Upper lobe of left lung (tissue), 6 donors: ENCODE measurements at regions not wholly inside any gene's neighbourhood (a gene's known extent, or its start where the extent isn't known, plus 50 kb on each side); places are given as distances from the start of the nearest gene placed in this dataset.

Source experiments
- ATAC-seq, 2 donors: fragments of 200-7000 bp; cut with Tn5 transposase; one replicate each; pipeline ENCODE4 v1.9.1; 2022; ENCODE audit warnings: mild to moderate bottlenecking in 2 of 2, moderate library complexity in 2 of 2; ENCODE audit not compliant: low FRiP score in 2 of 2
- DNase-seq, 2 donors: peaks; one replicate each; pipeline ENCODE4 v3.0.0-alpha.2; 2019 to 2020
- H3K27ac ChIP-seq, 4 donors: fragments of 200-600 bp; sonication (generic); one replicate each; pipeline ENCODE4 v1.5.1; 2016 to 2019
- H3K27me3 ChIP-seq, 4 donors: fragments of 200-600 bp; sonication (generic); one replicate each; pipeline ENCODE4 v1.5.1; 2017 to 2019
- H3K36me3 ChIP-seq, 4 donors: fragments of 200-600 bp; sonication (generic); one replicate each; pipeline ENCODE4 v1.5.1; 2016 to 2019
- H3K4me1 ChIP-seq, 4 donors: fragments of 200-600 bp; sonication (generic); one replicate each; pipeline ENCODE4 v1.5.1; 2018 to 2019
- H3K4me3 ChIP-seq, 4 donors: fragments of 200-600 bp; sonication (generic); one replicate each; pipeline ENCODE4 v1.5.1; 2017 to 2019; ENCODE audit warnings: mild to moderate bottlenecking in 2 of 4, moderate library complexity in 1 of 4
- H3K9me3 ChIP-seq, 4 donors: fragments of 200-600 bp; sonication (generic); one replicate each; pipeline ENCODE4 v1.5.1; 2018 to 2019
- CTCF ChIP-seq, 6 experiments: fragments of 450-650 bp in 4 of 6; fragments of 200-600 bp in 2 of 6; sonication (generic) in 2 of 6; IDR thresholded peaks; one replicate each; pipeline ENCODE4 v1.5.1; 2016 to 2019; ENCODE audit warnings: antibody characterized with exemption in 6 of 6
- EP300 ChIP-seq, 4 donors: sonication (generic); formaldehyde crosslinking; IDR thresholded peaks; one replicate each; pipeline ENCODE4 v1.5.1; 2017; ENCODE audit warnings: antibody characterized with exemption in 4 of 4, control low read depth in 2 of 4
- POLR2A ChIP-seq, 4 donors: fragments of 450-650 bp; IDR thresholded peaks; one replicate each; pipeline ENCODE4 v1.5.1; 2016 to 2017; ENCODE audit warnings: antibody characterized with exemption in 4 of 4, mild to moderate bottlenecking in 2 of 4
- POLR2AphosphoS5 ChIP-seq, 2 donors: sonication (generic); formaldehyde crosslinking; IDR thresholded peaks; one replicate each; pipeline ENCODE4 v1.5.1; 2017; ENCODE audit warnings: antibody characterized with exemption in 2 of 2
- WGBS, 2 donors: methylation state at CpG; one replicate each; pipeline ENCODE4 v1.1.5; 2017 to 2018; 5-methylcytosine and 5-hydroxymethylcytosine counted together
- donor health status: DM: no; HTN: no; CAD: no; lungs with moderate emphysema.
- donor health status: DM: no; HTN: yes; CAD: no; lungs with severe emphysema.

GRCh38 chr6:44606504-44606903, 219.0 kb downstream of the CDC5L start:
- Histone ChIP-seq H3K4me1 (no peaks in the 10 kb centered on the region), H3K4me3 (no peak overlapping the region), H3K36me3 (no peaks in the 10 kb centered on the region), H3K9me3 (no peaks in the 10 kb centered on the region), H3K27ac (no peak overlapping the region), H3K27me3 (no peaks in the 10 kb centered on the region)
- DNase-seq (no peak), ATAC-seq (no peak)
- 69 to 88% methylated on average over 5 to 8 of the region's 8 CpGs for WGBS, 2 donors
- TF ChIP-seq CTCF (IDR thresholded peaks at IDR 0.05) (no peak), EP300 (IDR thresholded peaks at IDR 0.05) (no peak), POLR2A (IDR thresholded peaks at IDR 0.05) (no peak), POLR2AphosphoS5 (IDR thresholded peaks at IDR 0.05) (no peak)

- H3K36me3 ChIP-seq = no peaks in the 10 kb centered on the region
- no peak overlapping the region for H3K27ac ChIP-seq
- no peaks in the 10 kb centered on the region for H3K27me3 ChIP-seq
- no peaks in the 10 kb centered on the region for H3K9me3 ChIP-seq
- H3K4me3 ChIP-seq = no peak overlapping the region
- TF ChIP-seq EP300 (IDR thresholded peaks at IDR 0.05) = no peak
- TF ChIP-seq POLR2A (IDR thresholded peaks at IDR 0.05) = no peak
- TF ChIP-seq CTCF (IDR thresholded peaks at IDR 0.05) = no peak
- TF ChIP-seq POLR2AphosphoS5 (IDR thresholded peaks at IDR 0.05) = no peak
- H3K4me1 ChIP-seq = no peaks in the 10 kb centered on the region
- no peak for DNase-seq
- no peak for ATAC-seq
- WGBS, 2 donors = 87 to 89% methylated on average over 6 of the region's 6 CpGs
These were observed 219.5 kb downstream of the CDC5L start for GRCh38 chr6:44606976-44607375.

- no peak overlapping the region for H3K27ac ChIP-seq
- H3K4me3 ChIP-seq = no peak overlapping the region
- no peak for DNase-seq
- no peaks in the 10 kb centered on the region for H3K9me3 ChIP-seq
- no peaks in the 10 kb centered on the region for H3K27me3 ChIP-seq
- H3K36me3 ChIP-seq = no peaks in the 10 kb centered on the region
- 91 to 96% methylated on average over 4 of the region's 4 CpGs for WGBS, 2 donors
- H3K4me1 ChIP-seq = no peaks in the 10 kb centered on the region
- no peak for ATAC-seq
- TF ChIP-seq POLR2AphosphoS5 (IDR thresholded peaks at IDR 0.05) (no peak), CTCF (IDR thresholded peaks at IDR 0.05) (no peak), POLR2A (IDR thresholded peaks at IDR 0.05) (no peak), EP300 (IDR thresholded peaks at IDR 0.05) (no peak)
These were observed 220.7 kb downstream of the CDC5L start for GRCh38 chr6:44608175-44608574.

- WGBS, 2 donors = 88 to 100% methylated on average over 1 of the region's 1 CpG
- H3K4me1 ChIP-seq = no peaks in the 10 kb centered on the region
- no peaks in the 10 kb centered on the region for H3K36me3 ChIP-seq
- H3K4me3 ChIP-seq = no peak overlapping the region
- TF ChIP-seq POLR2AphosphoS5 (IDR thresholded peaks at IDR 0.05) (no peak), CTCF (IDR thresholded peaks at IDR 0.05) (no peak), POLR2A (IDR thresholded peaks at IDR 0.05) (no peak), EP300 (IDR thresholded peaks at IDR 0.05) (no peak)
- no peaks in the 10 kb centered on the region for H3K9me3 ChIP-seq
- H3K27ac ChIP-seq = no peak overlapping the region
- H3K27me3 ChIP-seq = no peaks in the 10 kb centered on the region
- ATAC-seq = no peak
- DNase-seq = no peak
These were observed 221.6 kb downstream of the CDC5L start for GRCh38 chr6:44609051-44609612.

- H3K27me3 ChIP-seq = no peaks in the 10 kb centered on the region
- TF ChIP-seq CTCF (IDR thresholded peaks at IDR 0.05) (no peak), POLR2A (IDR thresholded peaks at IDR 0.05) (no peak), EP300 (IDR thresholded peaks at IDR 0.05) (no peak), POLR2AphosphoS5 (IDR thresholded peaks at IDR 0.05) (no peak)
- 83 to 95% methylated on average over 3 of the region's 3 CpGs for WGBS, 2 donors
- H3K9me3 ChIP-seq = no peaks in the 10 kb centered on the region
- H3K4me1 ChIP-seq = no peaks in the 10 kb centered on the region
- H3K27ac ChIP-seq = no peak overlapping the region
- no peak for DNase-seq
- no peak for ATAC-seq
- H3K4me3 ChIP-seq = no peak overlapping the region
- no peaks in the 10 kb centered on the region for H3K36me3 ChIP-seq
These were observed 226.9 kb downstream of the CDC5L start for GRCh38 chr6:44614396-44614795.
